Endothelial cell of hepatic sinusoid (primary cell): ENCODE measurements at regions not wholly inside any gene's neighbourhood (a gene's known extent, or its start where the extent isn't known, plus 50 kb on each side); places are given as distances from the start of the nearest gene placed in this dataset.
"Not testable (repeated sequence)": the region's sequence is repeated elsewhere in the genome, so short reads cannot be mapped to it uniquely, and the experiment has no call there.

Experiments
- in situ Hi-C: cut with HindIII; loops from 2 replicates; pipeline ENCODE4 v1.10.0; 2017; ENCODE audit warnings: low sequenced_read_pairs

DNA sequence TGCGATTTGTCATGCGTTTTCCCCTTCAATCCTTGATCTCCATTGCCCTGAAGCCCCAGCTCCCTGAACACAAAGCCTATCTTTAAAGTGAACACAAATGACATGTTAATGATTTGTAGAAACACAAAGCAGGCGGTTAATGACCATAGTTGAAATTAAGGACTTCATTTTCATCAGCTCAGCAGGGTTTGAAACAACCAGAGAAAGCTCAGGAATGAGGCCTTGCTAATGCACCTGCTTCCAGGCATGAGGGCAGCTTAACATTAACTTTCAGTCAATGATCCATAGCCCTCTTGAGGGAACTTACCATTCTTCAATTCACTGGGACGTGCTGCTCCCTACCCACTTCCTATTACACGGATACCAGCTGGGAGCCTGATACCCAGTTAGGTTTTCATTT is 427.2 kb upstream of the CBLB start:
- in situ Hi-C loops = no loop called here

- in situ Hi-C loops = no loop called here
Measured at GRCh38 chr3:106299300-106300098, 430.7 kb upstream of the CBLB start.

DNA sequence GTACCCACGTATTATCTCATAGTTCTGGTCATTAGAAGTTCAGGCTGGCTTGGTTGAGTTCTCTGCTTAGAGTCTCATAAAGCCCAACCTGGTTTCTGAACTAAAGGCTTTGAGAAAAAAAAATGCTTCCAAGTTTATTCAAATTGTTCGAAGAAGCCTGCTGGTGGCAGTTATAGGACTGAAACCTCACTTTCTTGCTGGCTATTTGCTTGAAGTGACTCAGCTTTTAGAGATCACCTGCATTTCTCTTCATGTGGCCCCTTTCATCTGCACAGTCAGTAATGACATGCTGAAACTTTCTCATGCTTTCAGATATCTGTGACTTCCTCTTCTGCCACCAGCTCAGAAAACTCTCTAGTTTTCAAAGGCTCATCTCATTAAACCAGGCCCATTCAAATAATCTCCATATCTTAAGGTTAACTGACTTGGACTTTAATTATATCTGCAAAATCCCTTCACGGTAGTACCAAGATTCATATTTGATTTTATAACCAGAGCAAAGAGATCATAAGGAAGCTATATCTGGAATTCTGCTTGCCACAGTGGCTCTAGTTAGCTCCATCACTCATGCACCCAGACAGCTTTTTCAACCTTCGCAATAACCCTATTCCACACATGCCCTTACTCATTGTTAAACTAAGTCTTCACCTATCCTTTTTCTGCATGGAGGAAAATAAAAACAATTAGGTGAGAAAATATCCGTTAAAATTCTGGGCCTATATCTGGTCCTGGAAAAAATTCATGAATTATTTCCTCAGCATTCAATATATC is 433.8 kb upstream of the CBLB start:
- in situ Hi-C loops = no loop called here

- in situ Hi-C loops = no loop called here
Measured at GRCh38 chr3:106303766-106304165, 435.0 kb upstream of the CBLB start.

- in situ Hi-C loops = no loop called here
Measured at GRCh38 chr3:106305127-106305526, 436.3 kb upstream of the CBLB start.

DNA sequence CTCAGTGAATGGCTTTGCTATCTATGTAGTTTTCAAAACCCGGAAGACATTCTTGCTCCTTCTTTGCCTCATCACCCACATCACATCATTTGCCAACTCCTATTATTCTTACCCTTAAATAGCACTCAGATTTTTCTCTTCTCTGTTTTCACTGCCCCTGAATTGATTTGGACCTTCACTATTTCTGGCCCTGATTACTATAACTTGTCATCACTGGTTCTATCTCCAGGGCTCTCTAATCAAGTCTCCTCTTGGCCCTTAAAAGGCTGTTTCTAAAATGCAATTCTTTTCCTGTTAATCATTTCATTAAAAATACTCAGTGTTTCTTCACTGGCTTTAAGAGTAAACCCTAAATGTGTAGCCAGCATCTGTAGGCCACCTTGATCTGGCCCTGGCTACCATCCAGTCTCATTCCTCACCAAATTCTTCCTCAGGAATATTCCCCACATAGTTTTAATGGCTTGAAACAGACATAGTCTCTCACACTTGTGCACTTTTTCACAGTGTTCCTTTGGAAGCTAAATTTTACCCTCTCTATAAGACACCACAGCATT is 437.1 kb upstream of the CBLB start:
- in situ Hi-C loops = no loop called here

DNA sequence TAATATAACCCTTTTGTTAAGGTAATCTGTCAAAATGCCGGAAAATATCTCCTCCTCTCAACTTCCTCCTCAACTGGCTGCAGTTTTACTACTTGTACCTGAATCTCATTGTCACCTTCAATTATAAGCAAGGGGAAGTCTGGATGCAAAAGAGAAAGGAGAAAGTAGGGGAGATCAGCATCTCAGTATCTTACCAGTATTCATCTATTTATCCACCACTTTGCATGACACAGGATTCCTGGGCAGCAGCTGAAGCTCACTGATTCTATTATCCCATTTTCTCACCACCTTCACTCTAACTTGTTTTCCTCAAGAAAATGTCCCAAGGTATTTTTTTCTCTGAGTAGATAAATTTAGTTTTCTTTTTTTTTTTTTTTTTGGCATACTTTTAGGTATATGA is 440.5 kb upstream of the CBLB start:
- in situ Hi-C loops = no loop called here

- in situ Hi-C loops = not testable (repeated sequence)
Measured at GRCh38 chr3:106309798-106310197, 441.0 kb upstream of the CBLB start.

DNA sequence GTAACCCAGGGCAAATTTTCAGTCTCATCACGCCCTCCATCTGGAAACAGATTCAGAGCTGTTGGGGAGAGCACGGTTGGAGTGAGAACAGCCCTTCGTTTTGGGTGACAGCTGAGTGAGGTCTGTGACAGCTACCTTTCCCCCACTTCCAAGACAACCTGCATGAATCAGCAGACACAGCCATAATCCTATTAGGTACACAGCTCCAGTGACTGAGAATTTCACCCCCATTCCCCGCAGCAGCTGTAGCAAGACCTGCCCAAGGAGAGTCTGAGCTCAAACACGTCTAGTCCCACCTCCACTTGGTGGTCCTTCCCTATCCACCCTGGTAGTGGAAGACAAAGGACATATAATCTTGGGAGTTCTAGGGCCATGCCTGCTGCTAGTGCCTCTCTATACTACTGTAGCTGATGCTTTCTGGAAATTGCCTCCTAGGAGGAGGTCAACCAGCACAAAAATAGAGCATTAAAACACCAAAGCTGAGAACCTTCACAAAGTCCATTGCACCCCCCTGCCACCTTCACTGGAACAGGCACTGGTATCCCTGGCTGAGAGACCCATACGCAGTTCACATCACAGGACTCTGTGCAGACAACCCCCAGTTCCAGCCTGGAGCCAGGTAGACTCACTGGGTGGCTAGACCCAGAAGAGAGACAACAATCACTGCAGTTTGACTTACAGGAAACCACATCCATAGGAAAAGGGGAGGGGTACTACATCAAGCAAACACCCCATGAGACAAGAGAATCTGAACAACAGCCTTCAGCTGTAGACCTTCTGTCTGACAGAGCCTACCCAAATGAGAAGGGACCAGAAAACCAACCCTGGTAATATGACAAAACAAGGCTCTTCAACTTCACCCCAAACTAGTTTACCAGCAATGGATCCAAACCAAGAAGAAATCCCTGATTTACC is 448.6 kb upstream of the CBLB start:
- in situ Hi-C loops = no loop called here

DNA sequence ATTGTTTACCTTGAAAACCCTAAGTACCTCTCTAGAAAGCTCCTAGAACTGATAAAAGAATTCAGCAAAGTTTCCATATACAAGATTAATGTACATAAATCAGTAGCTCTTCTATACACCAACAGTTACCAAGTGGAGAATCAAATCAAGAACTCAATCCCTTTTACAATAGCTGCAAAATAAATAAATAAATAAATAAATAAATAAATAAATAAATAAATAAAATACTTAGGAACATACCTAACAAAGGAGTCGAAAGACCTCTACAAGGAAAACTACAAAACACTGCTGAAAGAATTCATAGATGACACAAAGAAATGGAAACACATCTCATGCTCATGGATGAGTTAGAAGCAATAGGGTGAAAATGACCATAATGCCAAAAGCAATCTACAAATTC is 452.6 kb upstream of the CBLB start:
- in situ Hi-C loops = not testable (repeated sequence)

GRCh38 chr3:106323586-106323985 is 454.8 kb upstream of the CBLB start:
- in situ Hi-C loops = no loop called here

GRCh38 chr3:106326941-106327695 is 458.3 kb upstream of the CBLB start:
- in situ Hi-C loops = no loop called here

DNA sequence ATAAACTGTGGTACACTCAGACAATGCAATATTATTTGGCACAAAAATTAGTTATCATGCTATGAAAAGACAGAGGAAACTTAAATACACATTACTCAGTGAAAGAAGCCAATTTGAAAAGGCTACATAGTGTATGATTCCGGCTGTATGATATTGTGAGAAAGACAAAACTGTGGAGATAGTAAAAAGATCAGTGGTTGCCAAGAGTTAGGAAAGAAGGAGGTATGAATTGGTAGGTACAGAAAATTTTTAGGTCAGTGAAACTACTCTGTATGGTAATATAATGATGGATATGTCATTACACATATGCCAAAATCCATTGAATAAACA is 458.8 kb upstream of the CBLB start:
- in situ Hi-C loops = no loop called here

DNA sequence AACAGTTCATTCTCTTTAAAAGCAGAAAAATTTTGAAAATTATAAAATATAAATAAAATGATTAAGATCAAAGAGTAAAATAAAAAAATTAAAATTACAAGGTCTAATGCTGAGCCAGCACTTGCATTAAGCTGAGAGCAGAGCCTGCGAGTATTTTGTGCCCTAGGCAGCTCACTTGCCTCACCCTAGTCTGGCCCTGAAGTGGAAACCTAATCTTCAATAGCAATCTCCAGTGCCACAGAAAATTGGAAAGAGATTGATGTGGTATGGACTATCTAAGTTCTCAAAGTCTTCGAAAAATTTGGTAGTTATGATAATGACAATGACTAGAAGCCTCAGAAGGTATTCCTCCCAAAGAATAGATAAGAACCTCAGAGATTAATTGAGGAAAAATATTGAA is 459.4 kb upstream of the CBLB start:
- in situ Hi-C loops = no loop called here

DNA sequence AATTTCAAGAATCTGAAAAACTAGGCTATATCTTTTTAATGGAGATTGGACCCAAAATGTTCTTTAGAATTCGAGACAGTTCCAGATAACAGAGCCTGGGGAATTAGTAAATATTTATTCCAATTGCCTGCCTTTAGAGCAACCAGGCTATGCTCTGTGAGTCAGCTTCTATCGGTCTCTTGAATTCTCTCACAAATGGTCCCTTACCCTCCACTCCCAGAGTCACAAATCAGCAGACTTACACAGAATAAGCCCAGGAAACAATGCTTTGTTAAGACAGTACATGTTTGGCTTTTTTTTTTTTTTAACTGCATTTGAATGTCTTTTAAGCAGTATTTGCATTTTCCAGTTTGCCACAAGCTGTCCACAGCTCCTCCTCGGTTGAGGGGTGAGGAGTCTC is 460.7 kb upstream of the CBLB start:
- in situ Hi-C loops = no loop called here

- in situ Hi-C loops = no loop called here
Measured at GRCh38 chr3:106331636-106332035, 462.8 kb upstream of the CBLB start.

DNA sequence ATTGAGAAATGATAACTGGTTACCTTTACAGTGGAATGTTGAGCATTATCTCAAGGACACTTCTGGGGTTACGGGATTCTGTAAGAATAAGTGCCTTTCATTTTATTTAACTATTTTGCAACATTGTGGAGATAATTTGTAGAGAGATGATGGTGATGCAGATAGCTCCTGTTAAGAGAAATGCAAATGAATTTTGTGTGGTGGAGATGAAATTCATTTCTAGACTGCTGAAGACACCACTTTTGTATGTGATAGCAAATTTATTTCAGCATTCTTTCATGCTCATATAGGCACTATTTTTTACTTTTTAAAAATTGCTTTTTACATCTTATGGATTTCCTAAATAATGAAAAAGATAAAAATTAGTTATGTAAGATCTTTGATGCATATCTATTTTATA is 463.3 kb upstream of the CBLB start:
- in situ Hi-C loops = no loop called here

GRCh38 chr3:106332884-106333283 is 464.1 kb upstream of the CBLB start:
- in situ Hi-C loops = no loop called here

DNA sequence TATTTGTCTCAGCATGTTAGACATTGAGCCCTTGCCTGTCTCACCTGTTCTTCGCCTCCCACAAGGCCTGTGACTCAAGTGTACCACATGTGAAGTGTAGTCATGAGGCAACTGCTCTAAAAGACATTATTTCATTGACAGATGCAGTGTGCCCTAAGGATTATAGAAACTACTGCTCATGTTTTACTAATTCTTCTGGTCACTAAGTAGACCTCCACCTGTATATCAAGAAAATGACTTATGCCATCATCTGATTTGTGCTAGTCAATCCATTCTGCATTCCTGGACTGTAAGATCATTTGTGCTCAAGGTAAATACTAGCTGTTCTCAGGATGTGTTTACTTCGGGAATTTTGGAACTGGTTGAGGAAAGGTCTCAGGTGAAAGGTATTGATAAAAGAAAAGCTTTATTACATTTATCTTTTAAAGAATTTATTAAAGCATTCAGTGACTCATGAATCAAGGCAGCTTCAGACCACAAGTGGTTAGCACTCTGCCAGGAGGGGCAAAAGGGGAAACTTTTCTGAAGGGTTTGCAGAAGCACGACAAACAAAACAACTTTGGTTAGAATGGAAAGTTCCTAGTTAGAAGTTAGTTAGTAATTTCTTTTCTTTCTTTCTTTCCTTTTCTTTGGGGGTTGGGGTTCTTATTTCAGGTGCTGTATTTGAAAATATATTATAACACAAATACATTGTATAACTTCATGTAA is 465.3 kb upstream of the CBLB start:
- in situ Hi-C loops = no loop called here

GRCh38 chr3:106336619-106337018 is 467.8 kb upstream of the CBLB start:
- in situ Hi-C loops = no loop called here
